Stimulated activated naive CD8-positive, alpha-beta T cell treated with anti-CD3 and anti-CD28 coated beads, Interleukin-15, amount 100 ng/mL, for 72 hours (primary cell): ENCODE measurements at regions not wholly inside any gene's neighbourhood (a gene's known extent, or its start where the extent isn't known, plus 50 kb on each side); places are given as distances from the start of the nearest gene placed in this dataset.
"Not testable (repeated sequence)": the region's sequence is repeated elsewhere in the genome, so short reads cannot be mapped to it uniquely, and the experiment has no call there.

ENCODE experiments used
- ATAC-seq: fragments of 150-1000 bp; cut with Tn5 transposase; 2 replicates; pipeline ENCODE4 v1.10.0; 2021; ENCODE audit warnings: mild to moderate bottlenecking, moderate library complexity
- DNase-seq, 2 donors: peaks; one replicate each; pipeline ENCODE4 v3.0.0; 2021 to 2022
- H3K27ac Mint-ChIP-seq, 2 donors: one replicate each; pipeline ENCODE4 v1.8.0; 2022; ENCODE audit warnings: mild to moderate bottlenecking in 2 of 2, mixed read lengths in 2 of 2, moderate library complexity in 2 of 2
- H3K27me3 Mint-ChIP-seq: one replicate; pipeline ENCODE4 v1.8.0; 2022; ENCODE audit warnings: mixed read lengths
- H3K4me1 Mint-ChIP-seq: one replicate; pipeline ENCODE4 v1.8.0; 2022; ENCODE audit warnings: mild to moderate bottlenecking, mixed read lengths
- H3K4me3 Mint-ChIP-seq, 2 donors: one replicate each; pipeline ENCODE4 v1.8.0; 2022; ENCODE audit warnings: mild to moderate bottlenecking in 2 of 2, mixed read lengths in 2 of 2, moderate library complexity in 1 of 2
- H3K9me3 Mint-ChIP-seq, 2 donors: one replicate each; pipeline ENCODE4 v1.8.0; 2022; ENCODE audit warnings: mixed read lengths in 2 of 2

GRCh38 chr9:126068534-126069230 lies 257.9 kb upstream of the MVB12B start:
- no peak overlapping the region for H3K4me3 Mint-ChIP-seq
- peaks cover 33% of the 10 kb centered on the region for H3K27me3 Mint-ChIP-seq
- DNase-seq (no peak), ATAC-seq (no peak)
- no peaks in the 10 kb centered on the region for H3K9me3 Mint-ChIP-seq
- H3K4me1 Mint-ChIP-seq, result no peaks in the 10 kb centered on the region
- no peak overlapping the region for H3K27ac Mint-ChIP-seq

DNA sequence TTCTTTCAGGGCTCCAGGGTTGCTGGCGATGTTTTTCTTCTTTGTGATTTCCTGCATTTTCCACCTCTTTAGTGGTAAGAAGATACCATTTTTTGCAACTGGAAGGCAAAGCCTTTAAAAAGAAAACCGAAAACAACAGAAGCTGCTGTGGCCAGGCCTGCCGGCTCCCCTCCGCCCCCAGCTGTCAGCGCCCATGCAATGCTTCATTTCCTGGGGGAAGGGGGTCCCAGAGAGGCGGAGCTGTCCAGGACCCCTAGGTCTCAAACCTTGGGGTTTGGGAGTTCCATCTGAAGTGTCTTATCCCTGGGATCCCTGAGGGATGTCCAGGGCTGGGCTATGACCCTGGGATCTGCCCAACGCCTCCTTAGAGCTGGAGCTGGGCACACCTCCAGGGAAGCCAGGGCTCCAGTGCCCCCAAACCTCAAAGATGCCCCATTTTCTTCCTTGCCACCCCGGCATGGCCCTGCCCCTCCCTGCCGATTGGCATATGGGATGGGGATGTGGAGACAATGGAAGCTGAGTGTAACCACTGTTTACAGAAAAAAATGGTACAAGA lies 257.2 kb upstream of the MVB12B start:
- H3K9me3 Mint-ChIP-seq, result no peaks in the 10 kb centered on the region
- ATAC-seq (no peak), DNase-seq (no peak)
- no peak overlapping the region for H3K4me3 Mint-ChIP-seq
- H3K27ac Mint-ChIP-seq, result no peak overlapping the region
- peaks cover 33% of the 10 kb centered on the region for H3K27me3 Mint-ChIP-seq
- H3K4me1 Mint-ChIP-seq, result no peaks in the 10 kb centered on the region

- Mint-ChIP-seq H3K9me3 (no peaks in the 10 kb centered on the region), H3K27ac (no peak overlapping the region), H3K4me3 (no peak overlapping the region), H3K4me1 (no peaks in the 10 kb centered on the region), H3K27me3 (peaks cover 33% of the 10 kb centered on the region)
- no peak for ATAC-seq
- no peak for DNase-seq
Observed at GRCh38 chr9:126070058-126070655, 256.5 kb upstream of the MVB12B start.

- Mint-ChIP-seq H3K27me3 (peaks cover 33% of the 10 kb centered on the region), H3K4me1 (no peaks in the 10 kb centered on the region), H3K4me3 (no peak overlapping the region), H3K9me3 (no peaks in the 10 kb centered on the region), H3K27ac (no peak overlapping the region)
- DNase-seq (no peak), ATAC-seq (no peak)
Observed at GRCh38 chr9:126071076-126071750, 255.4 kb upstream of the MVB12B start.

DNA sequence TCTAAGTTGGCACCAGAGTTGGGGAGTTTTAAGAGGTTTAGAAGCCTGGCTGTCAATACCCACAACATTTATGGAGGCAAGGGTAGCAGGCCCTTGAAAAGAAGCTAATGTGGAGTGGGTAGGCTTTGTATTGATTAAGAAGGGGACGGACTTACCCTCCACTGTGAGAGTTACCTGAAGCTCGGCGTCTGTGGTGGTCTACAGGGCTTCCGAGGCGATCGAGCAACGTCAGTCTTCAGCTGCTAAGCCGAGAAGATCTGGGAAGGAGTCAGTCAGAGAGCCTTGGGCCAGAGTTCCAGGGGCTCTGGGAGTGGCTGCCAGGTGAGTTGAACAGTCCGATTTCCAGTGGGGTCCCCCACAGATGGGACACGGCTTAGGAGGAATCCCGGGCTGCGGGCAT lies 249.0 kb upstream of the MVB12B start:
- ATAC-seq, H3K4me1 Mint-ChIP-seq, H3K4me3 Mint-ChIP-seq, H3K9me3 Mint-ChIP-seq, H3K27ac Mint-ChIP-seq, DNase-seq: not testable (repeated sequence)
- peaks cover 21% of the 10 kb centered on the region for H3K27me3 Mint-ChIP-seq

DNA sequence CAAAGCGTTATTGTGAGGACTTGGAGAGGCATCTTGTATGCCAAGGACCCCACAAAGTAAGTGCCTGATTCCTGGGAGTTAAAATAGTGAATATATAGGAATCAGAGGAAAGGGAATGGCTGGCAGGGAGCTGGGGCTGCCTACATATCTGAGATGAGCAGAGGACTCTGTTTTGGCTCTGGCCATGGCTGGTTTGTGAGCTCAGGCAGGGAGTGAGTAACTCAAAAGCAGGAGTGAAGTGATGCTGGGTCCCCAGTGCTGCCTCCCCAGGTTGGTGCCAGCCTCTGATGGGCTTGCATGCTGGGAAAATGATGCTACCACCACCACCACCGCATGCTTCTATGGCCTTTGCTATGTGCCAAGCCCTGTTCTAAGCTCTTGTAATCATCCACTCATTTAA lies 246.0 kb upstream of the MVB12B start:
- ATAC-seq, result no peak
- Mint-ChIP-seq H3K9me3 (peaks cover 0 to 4% of the 10 kb centered on the region in 2 donors), H3K27me3 (peaks cover 34% of the 10 kb centered on the region), H3K27ac (no peak overlapping the region), H3K4me3 (no peak overlapping the region), H3K4me1 (peaks cover 14% of the 10 kb centered on the region)
- no peak for DNase-seq

DNA sequence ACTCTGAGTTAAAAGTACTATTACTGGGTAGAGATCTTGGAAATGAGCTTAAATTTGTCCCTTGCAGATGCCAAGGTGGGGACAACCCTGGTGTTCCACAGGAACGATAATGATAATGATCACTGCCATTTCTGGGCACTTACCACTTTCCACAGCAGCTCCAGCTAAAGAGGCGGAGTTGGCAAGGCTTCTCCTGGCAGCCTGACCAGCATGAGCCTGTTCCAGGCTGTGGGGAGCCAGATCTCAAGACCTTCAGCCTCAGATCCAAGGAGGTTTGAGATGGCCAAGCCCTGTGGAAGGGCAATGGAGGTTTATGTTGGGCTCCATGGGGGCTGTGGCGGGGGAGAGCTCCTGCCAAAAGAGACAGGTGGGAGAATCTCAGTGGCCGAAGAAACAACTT lies 244.9 kb upstream of the MVB12B start:
- H3K27me3 Mint-ChIP-seq, result peaks cover 37% of the 10 kb centered on the region
- no peak overlapping the region for H3K27ac Mint-ChIP-seq
- H3K4me3 Mint-ChIP-seq, result no peak overlapping the region
- DNase-seq (no peak), ATAC-seq (no peak)
- peaks cover 0 to 4% of the 10 kb centered on the region in 2 donors for H3K9me3 Mint-ChIP-seq
- H3K4me1 Mint-ChIP-seq, result peaks cover 14% of the 10 kb centered on the region

DNA sequence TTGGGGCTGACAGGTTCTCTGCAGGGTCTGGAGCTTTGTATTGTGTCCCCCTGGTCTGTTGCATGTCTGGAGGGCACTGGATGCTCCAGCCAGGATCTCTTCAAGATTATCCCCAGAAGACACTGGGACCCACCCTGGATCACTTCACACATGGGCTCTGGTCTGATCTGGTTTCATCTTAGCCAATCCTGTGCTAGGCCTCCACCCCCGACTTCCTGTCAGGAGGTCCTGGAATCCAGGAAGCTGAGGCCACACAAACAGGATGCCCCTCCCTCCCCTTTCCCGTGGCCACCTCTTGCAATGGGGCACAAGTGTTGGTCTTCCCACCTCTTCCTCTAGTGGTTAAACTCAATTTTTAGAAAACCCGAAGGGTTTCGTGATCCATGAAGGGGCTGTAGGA lies 242.6 kb upstream of the MVB12B start:
- peaks cover 27% of the 10 kb centered on the region for H3K27me3 Mint-ChIP-seq
- H3K27ac Mint-ChIP-seq, result no peak overlapping the region
- ATAC-seq (no peak), DNase-seq (no peak)
- H3K4me3 Mint-ChIP-seq, result no peak overlapping the region
- peaks cover 0 to 4% of the 10 kb centered on the region in 2 donors for H3K9me3 Mint-ChIP-seq
- H3K4me1 Mint-ChIP-seq, result peaks cover 14% of the 10 kb centered on the region

DNA sequence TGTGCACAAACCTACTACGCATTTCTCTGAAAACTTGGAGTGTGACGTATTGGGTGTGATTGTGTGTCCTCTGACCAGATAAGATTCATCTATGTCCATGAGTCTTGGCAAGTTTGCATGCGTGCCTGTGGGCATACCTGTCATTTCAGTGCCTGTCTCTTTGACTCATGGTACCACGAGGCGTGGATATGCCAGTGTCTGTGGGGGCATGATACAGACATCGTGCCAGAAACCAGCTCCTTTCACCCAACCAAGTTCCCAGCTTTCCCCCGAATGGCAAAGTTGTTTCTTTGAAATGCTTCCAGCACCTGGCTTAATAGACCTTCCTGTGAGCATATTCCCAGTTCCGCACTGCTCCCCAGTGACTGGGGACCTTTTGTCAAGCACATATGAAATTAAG lies 241.9 kb upstream of the MVB12B start:
- no peak for DNase-seq
- peak overlapping the region; percentile 20 to 61 for H3K27ac Mint-ChIP-seq
- peaks cover 14% of the 10 kb centered on the region for H3K4me1 Mint-ChIP-seq
- no peak overlapping the region for H3K4me3 Mint-ChIP-seq
- peak; percentile 35 for ATAC-seq
- H3K9me3 Mint-ChIP-seq, result peaks cover 0 to 4% of the 10 kb centered on the region in 2 donors
- peaks cover 20% of the 10 kb centered on the region for H3K27me3 Mint-ChIP-seq

DNA sequence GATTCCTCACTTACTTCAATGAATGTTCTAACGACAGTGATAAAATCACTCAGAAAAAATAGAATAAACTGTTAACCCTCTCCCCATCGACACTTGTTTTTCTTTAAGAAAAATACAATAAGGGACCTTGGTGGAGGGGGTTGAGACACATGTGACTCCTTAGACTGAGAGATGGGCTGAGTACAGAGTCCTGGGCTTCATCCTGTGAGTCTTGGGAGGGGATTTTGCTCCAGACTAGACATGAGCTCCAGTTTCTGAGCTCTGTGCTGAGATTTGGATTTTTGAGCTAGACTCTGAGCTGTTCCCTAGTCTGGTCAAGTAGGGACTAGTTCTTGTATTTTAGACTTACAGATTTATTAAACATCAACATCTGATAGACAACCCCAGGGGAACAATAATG lies 241.5 kb upstream of the MVB12B start:
- no peak overlapping the region for H3K4me3 Mint-ChIP-seq
- DNase-seq (no peak), ATAC-seq (no peak)
- H3K27me3 Mint-ChIP-seq, result peaks cover 16% of the 10 kb centered on the region
- peaks cover 0 to 4% of the 10 kb centered on the region in 2 donors for H3K9me3 Mint-ChIP-seq
- no peak overlapping the region for H3K27ac Mint-ChIP-seq
- H3K4me1 Mint-ChIP-seq, result peaks cover 14% of the 10 kb centered on the region

- DNase-seq (no peak), ATAC-seq (no peak)
- Mint-ChIP-seq H3K4me1 (peaks cover 14% of the 10 kb centered on the region), H3K4me3 (no peak overlapping the region), H3K9me3 (peaks cover 0 to 4% of the 10 kb centered on the region in 2 donors), H3K27me3 (peaks cover 14% of the 10 kb centered on the region), H3K27ac (no peak overlapping the region)
Observed at GRCh38 chr9:126088336-126088735, 238.3 kb upstream of the MVB12B start.

DNA sequence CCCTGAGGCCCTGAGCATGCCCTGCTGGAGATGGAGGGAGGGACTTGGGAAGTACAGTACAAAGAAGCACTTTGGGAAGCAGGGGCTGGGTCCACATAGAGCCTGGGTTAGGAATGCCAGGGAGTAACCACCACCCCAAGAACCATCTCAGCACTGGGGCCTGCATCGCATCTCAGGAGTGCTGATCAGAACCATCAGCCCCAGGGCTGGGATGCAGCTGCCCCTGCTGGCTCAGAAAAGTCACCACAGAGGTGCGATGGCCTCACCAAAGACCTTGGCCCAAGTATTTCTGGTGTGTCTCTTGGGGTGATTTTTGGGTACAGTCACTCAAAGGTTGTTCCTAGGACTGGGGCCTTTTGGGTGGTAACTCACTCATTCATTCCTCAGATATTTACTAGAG lies 236.8 kb upstream of the MVB12B start:
- Mint-ChIP-seq H3K27ac (no peak overlapping the region), H3K4me1 (no peaks in the 10 kb centered on the region), H3K27me3 (peaks cover 8% of the 10 kb centered on the region), H3K9me3 (no peaks in the 10 kb centered on the region), H3K4me3 (no peak overlapping the region)
- ATAC-seq, result no peak
- DNase-seq, result no peak

DNA sequence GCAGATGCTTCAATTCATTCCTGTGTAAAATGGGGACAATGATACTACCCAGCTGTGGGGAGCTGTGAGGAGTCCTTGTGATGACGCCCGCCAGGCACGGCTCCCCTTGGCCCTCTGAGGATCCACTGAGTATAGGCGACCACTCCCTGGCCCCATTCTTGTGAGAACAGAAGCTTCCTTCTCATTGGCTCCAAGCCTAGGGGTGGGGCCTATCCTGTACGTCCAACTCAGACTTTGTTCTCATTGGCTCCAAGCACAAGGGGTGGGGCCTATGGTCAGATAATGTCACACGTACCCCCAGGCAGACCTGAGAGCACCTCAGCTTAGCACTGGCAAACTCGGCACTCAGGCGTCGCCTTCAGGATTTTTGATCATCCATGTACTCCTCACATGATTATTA lies 232.9 kb upstream of the MVB12B start:
- Mint-ChIP-seq H3K4me3 (no peak overlapping the region), H3K27me3 (no peaks in the 10 kb centered on the region), H3K27ac (no peak overlapping the region), H3K4me1 (no peaks in the 10 kb centered on the region), H3K9me3 (no peaks in the 10 kb centered on the region)
- DNase-seq (no peak), ATAC-seq (no peak)

DNA sequence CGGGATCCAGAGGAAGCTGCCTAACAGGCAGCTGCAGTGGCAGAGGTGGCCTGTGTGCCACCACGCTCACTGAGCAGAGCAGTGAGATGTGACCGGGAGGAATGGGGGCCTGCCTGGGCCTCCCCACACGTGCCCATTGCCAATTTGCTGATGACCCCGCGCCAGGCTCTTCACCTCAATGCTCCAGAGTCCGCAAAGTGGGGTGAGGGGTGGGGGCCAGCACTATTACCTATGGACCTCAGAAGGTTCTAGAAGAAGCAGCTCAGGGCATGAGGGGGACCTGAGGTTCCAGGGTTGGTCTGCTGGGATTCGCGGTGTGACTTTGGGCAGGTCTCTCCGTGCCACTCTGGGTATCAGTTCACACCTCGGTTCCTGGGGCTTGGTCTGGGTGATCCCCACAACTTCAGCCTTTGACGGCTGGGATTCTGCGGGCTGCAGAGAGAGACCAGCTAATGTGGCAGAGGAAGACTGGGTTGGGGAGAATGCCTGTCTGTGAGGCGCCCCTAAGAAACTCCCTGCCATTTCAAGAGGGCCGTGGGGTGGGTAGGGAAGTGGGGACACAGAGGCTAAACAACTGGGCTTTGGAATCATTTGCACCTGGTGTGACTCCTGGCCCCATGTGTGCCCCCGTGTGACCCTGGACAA lies 231.0 kb upstream of the MVB12B start:
- no peaks in the 10 kb centered on the region for H3K27me3 Mint-ChIP-seq
- no peak overlapping the region for H3K27ac Mint-ChIP-seq
- DNase-seq (no peak), ATAC-seq (no peak)
- no peaks in the 10 kb centered on the region for H3K4me1 Mint-ChIP-seq
- H3K4me3 Mint-ChIP-seq, result no peak overlapping the region
- no peaks in the 10 kb centered on the region for H3K9me3 Mint-ChIP-seq

DNA sequence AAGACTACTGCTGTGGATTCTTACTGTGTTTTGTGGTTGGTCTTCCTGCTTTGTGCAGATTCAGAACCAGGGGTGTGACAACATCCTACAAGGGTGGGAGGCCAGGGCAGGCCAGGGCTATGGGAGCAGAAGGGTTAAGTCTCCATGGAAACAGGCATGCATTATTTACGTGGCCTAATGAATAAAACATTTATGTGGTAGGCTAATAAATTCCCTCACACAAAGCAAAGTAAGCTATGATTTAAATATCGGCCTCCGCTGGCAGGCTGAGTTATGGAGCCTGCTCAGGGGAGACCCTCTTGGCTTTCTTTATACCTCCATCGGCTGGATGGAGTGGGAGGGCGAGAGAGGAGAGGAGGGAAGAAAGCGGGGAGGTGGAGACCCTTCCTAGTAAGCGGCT lies 230.3 kb upstream of the MVB12B start:
- H3K27ac Mint-ChIP-seq, result peak overlapping the region in 1 of 2 donors; percentile 84
- no peak for ATAC-seq
- no peak for DNase-seq
- H3K9me3 Mint-ChIP-seq, result no peaks in the 10 kb centered on the region
- H3K27me3 Mint-ChIP-seq, result no peaks in the 10 kb centered on the region
- no peaks in the 10 kb centered on the region for H3K4me1 Mint-ChIP-seq
- no peak overlapping the region for H3K4me3 Mint-ChIP-seq

GRCh38 chr9:126097679-126098078 lies 228.9 kb upstream of the MVB12B start:
- ATAC-seq, result no peak
- no peaks in the 10 kb centered on the region for H3K9me3 Mint-ChIP-seq

More at GRCh38 chr9:126097679-126098078, 228.9 kb upstream of the MVB12B start:
- Mint-ChIP-seq H3K4me1 (no peaks in the 10 kb centered on the region), H3K27ac (no peak overlapping the region), H3K4me3 (no peak overlapping the region), H3K27me3 (peaks cover under 1% of the 10 kb centered on the region)
- no peak for DNase-seq
